ENCODE measurements at regions not wholly inside any gene's neighbourhood (a gene's known extent, or its start where the extent isn't known, plus 50 kb on each side); places are given as distances from the start of the nearest gene placed in this dataset.

DNA sequence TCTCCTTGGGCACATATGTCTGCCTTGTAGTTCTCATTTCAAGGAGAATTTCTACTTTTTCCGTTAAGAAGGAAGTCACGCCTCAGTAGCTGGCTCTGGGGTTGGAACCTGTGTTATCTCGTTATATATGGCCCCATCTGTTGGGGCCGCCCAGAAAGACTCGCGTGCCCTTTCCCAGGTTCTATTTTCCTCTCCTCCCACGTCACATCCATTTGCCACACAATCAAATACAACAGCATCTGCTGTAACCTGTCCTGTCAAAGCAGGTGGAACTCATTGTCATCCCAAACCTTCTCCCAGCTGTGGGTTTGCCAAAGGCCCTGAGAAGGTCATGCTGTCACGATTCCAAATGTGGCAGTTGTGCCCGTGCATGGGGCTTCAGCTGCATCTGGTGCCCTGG, 213.1 kb upstream of the ZBED5 start:
- TF ChIP-seq, protein P1, sequence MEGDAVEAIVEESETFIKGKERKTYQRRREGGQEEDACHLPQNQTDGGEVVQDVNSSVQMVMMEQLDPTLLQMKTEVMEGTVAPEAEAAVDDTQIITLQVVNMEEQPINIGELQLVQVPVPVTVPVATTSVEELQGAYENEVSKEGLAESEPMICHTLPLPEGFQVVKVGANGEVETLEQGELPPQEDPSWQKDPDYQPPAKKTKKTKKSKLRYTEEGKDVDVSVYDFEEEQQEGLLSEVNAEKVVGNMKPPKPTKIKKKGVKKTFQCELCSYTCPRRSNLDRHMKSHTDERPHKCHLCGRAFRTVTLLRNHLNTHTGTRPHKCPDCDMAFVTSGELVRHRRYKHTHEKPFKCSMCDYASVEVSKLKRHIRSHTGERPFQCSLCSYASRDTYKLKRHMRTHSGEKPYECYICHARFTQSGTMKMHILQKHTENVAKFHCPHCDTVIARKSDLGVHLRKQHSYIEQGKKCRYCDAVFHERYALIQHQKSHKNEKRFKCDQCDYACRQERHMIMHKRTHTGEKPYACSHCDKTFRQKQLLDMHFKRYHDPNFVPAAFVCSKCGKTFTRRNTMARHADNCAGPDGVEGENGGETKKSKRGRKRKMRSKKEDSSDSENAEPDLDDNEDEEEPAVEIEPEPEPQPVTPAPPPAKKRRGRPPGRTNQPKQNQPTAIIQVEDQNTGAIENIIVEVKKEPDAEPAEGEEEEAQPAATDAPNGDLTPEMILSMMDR (conservative IDR thresholded peaks at IDR 0.05; ENCODE audit: low read depth, low read length) = no peak
- no peak for DNase-seq (ENCODE audit: low read depth)
- H3K4me3 ChIP-seq (ENCODE audit: low read length) = no peak overlapping the region

DNA sequence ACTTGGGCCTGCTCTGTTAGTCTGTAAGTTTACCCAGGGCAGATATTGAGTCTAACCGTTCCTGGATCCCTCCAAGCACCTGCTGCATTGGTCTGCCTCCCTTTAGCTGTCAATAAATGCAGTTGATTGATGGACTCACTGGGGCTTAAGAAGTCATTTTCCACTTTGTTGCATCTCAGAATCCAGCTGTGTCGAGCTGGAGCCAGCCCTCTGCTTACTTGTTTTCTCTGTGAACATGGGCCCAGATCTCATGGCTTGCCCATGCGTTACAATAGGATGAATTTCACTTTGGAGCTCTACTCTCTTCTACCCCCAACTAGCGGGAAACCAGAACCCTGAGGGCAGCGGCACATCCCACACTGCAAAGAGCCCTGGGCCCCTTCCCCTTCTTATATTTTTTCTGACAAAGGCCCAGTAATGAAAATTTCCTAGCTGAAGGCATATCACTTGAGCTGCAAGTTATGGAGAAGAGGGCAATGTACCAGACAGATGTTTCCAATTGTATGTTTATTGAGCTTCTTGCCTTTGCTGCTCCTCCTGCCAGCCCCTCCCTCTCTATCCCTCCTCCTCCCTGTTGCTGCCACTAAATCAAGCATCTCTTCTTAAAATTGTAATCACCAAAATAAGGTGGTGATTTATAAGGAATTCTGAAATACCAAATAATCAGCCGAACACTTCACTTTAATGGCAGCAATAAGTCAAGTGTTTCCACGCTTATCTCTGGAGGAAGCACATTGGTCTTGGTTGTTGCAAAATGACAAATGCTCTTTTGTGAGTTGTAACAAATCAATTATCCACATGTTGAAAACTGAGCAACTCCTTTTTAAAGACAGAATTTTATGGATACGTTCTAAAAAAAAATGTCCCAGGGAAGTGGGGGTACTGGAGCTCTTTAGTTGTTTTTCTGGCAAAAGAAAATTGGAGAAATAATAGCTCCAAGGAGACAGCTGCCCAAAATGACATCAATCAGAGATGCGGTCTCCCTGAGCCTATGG, 212.3 kb upstream of the ZBED5 start:
- DNase-seq (ENCODE audit: low read depth) = no peak
- TF ChIP-seq, protein P1 (conservative IDR thresholded peaks at IDR 0.05; ENCODE audit: low read depth, low read length) = no peak
- no peak overlapping the region for H3K4me3 ChIP-seq (ENCODE audit: low read length)

DNA sequence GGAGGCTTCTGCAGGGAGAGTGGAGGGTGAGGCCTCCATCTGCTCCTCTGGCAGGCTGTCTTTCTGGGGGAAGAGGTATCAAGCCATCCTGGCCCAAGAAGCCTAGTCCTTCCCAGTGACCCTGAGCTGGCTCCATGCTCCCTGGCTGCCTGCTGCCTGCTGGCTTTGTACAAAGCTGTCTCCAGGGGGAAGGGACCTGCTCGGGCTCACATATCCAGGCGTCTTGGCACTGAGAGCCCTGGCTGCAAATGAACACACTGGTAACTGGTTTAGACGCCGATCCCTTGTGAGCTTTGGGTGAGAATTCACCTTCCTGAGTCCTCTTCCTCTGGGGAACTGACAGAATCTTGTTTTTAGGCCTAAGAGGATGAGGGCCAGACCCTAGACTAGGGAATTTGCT, 210.3 kb upstream of the ZBED5 start:
- TF ChIP-seq, protein P1 (conservative IDR thresholded peaks at IDR 0.05; ENCODE audit: low read depth, low read length) = no peak
- DNase-seq (ENCODE audit: low read depth) = no peak
- H3K4me3 ChIP-seq (ENCODE audit: low read length) = no peak overlapping the region

DNA sequence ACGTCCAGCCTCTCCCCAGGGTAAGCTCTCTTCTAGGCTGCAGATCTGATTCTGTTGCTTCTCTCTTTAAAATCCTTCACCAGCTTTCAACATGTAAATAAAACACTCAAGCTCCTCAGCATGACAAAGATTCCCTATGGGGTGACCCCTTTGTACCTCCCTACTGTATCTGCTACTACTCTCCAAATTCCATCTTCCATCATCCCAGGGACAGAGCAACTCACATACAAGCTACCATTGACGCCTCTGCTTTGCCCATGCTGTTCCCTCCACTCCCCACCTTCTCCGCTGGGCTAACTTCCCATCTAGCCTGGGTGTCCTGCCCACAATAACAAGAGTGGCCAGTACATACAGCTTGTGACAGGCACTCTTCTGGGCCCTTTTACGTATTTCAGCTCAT, 207.5 kb upstream of the ZBED5 start:
- DNase-seq (ENCODE audit: low read depth) = no peak
- TF ChIP-seq, protein P1 (conservative IDR thresholded peaks at IDR 0.05; ENCODE audit: low read depth, low read length) = no peak
- no peak overlapping the region for H3K4me3 ChIP-seq (ENCODE audit: low read length)

DNA sequence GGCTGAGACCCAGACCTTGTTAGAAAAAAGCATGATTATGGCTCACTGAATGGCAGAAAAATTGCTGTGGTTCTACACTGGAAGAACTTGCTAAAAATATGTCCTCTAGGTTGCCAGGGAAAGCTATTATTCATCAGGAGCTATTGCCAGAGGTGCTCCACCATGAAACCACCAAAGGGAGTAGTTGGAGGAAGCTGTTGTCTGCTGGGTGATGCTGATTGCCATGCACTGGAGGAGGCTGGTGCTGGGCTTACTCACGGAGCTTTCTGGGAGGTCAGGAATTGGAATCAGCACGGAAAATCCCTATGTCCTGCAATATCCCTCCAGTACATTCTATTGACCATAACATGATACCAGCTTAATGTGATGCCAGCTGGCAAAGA, 199.6 kb upstream of the ZBED5 start:
- TF ChIP-seq, protein P1 (conservative IDR thresholded peaks at IDR 0.05; ENCODE audit: low read depth, low read length) = no peak
- DNase-seq (ENCODE audit: low read depth) = no peak
- no peak overlapping the region for H3K4me3 ChIP-seq (ENCODE audit: low read length)

DNA sequence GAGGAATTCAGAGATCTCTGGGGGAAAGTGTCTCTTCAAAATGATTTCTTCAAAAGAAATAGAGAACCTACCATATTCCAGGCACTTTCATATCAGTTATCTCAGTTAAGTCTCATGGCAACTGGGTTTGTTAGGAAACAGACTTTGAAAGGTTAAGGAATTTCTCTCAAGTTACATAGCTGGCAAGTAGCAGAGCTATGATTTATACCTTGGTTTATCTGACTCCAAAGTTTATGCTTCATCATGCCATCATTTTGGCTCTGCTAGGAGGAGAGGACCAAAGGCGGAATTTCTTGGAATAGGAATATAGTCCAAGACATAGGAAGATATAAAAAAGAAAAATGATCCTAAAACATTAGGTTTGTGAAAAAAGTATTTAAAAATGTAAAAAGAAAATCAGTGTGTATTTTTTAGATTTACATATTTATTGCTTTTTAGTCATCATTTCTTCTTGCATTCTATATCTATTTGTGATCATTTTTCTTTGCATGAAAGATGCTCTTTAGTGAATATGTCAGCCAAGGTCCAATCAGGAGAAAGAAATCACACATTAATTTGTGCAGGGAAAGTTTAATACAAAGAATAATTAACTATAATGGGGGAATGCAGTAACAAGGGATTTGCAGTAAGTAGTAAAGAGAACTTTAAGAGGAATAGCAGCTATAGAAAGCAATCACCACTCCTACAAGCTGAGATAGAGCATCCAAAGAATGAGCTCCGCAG, 199.1 kb upstream of the ZBED5 start:
- no peak for DNase-seq (ENCODE audit: low read depth)
- TF ChIP-seq, protein P1 (conservative IDR thresholded peaks at IDR 0.05; ENCODE audit: low read depth, low read length) = no peak
- no peak overlapping the region for H3K4me3 ChIP-seq (ENCODE audit: low read length)
